ENCODE measurements at regions not wholly inside any gene's neighbourhood (a gene's known extent, or its start where the extent isn't known, plus 50 kb on each side); places are given as distances from the start of the nearest gene placed in this dataset.
"Not testable (repeated sequence)": the region's sequence is repeated elsewhere in the genome, so short reads cannot be mapped to it uniquely, and the experiment has no call there.

DNA sequence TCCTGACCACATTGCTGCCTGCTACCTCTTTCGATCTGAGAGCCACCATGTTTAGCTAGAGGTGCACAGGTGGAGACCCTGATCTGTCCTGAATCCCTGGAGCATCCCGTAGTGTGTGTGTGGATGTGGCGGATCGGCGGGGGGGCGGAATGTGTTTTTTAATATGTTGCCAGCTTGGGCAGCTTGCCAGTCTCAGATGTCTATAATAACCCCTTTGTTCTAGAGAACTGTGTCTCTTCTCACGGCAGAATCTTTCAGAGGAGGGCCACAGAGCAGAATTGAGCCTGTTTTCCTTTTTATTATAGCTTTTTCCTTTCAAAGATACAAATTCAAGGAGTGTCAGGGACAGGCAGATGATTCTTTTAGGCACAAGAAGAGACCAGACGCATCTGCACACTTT lies 934.1 kb upstream of the KLHL29 start:
- DNase-seq: no peak

DNA sequence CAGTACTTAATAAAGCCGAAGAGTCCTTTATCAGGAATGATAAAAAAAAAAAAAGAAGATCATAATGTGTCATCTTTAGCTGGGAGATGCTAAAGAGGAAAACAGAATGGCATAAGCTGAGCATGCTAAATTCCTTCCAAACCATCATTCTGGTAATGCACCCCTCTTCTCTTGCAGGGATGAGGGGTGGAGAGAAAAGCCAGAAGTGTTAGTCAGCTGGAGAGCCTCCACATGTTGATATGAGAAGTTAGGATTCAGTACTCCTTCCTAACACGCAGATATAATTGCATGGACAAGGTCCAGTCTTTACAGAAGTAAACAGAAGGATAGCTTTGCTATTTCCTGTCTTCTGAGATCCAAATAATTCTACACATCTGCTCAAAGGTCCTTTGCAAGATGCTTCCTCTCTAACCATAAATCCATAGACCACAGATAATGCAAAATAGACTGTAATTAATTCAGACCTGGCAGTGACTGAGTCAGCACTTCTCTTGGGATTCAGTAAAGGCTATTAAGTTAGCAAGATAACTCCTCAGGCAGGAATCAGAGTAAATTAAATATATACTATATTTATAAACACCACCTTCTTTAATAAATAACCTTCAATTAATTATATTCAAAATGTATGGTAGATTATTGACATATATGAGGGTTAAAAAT lies 930.0 kb upstream of the KLHL29 start:
- no peak for DNase-seq

DNA sequence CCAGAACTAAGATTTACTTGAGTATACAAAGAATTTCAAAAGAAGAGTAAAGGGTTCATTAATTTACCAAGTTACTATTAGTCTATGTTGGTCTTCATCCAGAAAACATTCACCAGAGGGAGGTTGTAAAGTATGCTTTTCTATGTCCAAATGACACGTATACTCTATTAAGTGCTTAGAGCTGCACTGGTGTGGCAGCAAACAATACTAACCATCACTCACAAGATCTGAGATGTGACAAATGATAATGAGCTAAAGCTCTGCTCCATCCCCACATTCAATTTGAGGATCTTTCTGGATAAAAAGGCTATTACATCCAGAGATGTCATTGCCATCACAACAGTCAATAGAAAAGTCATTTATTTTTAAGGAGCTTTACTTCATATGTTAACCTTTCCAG lies 926.5 kb upstream of the KLHL29 start:
- DNase-seq: no peak

DNA sequence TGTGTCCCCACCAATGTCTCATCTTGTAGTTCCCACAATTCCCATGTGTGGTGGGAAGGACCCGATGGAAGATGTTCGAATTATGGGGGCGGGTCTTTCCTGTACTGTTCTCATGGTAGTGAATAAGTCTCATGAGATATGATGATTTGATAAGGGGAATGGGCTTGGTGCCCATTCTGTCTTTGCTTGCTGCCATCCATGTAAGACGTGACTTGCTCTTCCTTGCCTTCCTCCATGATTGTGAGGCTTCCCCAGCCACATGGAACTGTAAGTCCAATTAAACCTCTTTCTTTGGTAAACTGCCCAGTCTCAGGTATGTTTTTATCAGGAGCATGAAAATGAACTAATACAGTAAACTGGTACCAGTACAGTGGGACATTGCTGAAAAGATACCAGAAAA lies 909.9 kb upstream of the KLHL29 start:
- DNase-seq: not testable (repeated sequence)

DNA sequence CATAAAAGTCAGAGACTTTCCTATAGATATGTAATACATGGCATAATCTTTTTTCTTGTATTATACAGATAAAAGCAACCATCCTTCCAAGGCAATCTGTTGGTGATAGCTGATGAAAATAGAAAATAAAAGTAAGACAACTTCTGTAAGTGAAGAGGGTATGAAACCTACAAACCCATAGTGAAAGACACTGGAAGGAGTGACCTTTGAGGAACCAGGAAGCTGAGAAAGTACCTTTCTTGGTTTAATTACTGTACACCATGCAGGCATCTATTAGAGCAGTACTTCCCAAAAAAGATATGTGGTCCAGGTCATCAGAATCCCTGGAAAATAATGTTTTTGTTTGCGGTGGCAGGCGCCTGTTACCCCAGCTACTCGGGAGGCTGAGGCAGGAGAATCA lies 906.6 kb upstream of the KLHL29 start:
- DNase-seq: no peak

DNA sequence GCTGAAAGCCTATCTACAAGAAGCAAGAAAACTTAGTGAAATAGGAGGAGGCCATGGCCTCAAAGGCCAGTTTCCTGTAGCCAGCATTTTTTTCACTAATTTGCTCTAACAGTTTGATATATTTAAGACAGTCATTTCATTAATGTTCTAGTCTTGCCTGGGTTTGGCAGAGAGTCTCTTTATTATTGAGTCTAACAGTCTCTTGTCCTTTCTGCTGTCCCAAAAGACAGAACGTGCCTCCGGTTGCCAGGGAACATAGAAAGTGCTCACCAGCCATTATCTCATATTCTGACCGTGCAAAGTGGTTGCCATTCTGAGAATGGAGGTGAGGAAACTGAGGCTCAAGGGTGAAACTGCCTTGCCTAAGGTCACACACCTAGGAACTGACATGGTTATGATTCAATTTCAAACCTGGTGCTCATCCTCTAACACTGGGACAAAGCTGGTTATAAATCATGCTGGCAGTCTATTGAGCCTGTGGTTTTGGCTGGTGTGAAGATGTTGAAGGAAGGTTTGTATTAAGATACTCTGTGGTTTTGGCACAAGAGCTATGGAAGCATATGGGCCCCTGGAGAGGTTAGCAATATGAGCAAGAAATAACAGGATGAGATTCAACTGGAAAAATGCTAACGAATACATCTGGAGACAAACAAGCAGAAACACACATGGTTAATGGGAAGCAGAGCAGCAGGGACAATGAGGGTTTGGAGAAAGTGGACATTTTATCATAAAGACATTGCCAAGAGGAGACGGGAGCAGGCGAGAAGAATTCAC lies 903.3 kb upstream of the KLHL29 start:
- no peak for DNase-seq

DNA sequence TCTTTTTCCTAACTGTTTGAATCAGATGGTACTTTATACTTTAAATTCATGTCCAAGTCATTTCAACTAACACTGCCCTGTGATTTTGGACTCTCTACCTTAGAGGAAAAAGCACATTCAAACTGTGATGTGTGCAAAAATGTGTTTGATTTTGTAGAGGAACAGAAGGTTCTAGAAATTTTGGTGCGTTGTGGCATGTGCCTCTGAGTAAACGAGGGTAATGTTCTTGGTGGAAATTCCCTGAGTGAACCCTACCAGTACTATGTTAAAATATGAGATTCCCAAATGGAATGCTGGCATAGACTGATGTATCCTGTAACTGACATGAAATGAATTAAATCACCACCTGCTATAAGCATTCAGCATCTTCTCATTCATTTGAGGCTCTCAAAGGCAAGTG lies 901.9 kb upstream of the KLHL29 start:
- DNase-seq: no peak

DNA sequence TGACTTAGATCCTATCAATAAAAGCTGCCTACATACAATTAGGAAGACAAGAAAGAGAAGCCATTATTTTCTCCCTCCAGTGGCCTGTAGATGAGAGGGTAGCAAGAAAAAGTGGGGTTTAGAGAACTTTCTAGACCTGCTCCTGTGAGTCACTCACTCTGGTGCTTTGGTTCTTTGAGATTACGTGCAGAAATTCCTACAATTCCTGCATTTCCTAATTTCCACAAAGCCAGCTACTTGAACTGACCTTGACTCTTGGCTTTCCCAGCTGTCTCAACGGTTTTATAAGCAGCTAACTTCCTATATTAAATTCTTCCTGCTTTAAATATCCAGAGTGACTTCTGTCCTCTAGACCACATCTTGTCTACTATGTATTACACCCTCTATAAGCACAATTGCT lies 899.5 kb upstream of the KLHL29 start:
- DNase-seq: no peak

DNA sequence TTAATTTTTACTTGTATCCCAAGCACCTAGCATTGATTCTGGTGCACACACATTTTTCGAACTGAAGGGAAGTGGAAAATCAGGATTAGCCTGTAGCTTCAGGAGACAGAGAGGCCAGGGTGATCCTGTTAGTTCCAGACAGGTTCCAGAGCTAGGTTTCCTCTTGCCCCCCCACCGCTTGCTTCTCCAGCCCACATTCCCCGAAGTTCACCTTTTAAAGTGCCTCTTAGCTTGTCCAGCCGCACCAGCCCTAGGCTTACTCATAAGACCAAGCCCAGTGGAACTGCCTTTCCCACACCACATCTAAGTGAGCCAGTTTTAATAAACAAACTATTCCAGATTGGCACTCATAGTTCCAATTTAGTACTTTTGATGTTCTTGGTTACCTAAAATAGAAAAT lies 898.6 kb upstream of the KLHL29 start:
- DNase-seq: peak; percentile 36

DNA sequence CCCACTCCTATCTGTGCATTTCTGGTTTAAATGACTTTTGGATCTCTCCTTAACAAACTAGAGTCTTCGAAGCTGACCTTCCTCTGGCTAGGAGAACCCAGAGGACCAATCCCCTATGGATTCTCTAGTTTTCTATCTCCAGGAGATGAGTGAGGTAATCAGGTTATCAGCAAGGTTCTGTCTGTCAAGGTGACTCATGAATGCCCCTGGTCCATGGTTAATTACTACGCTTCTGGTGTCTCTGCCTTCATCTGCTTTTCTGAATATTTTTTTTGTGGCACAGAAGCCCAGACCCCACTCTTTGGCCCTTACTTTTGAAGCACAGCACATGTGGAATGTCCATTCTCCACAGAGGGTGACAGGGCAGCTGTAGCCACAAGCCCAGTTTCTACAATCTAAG lies 897.9 kb upstream of the KLHL29 start:
- DNase-seq: no peak

DNA sequence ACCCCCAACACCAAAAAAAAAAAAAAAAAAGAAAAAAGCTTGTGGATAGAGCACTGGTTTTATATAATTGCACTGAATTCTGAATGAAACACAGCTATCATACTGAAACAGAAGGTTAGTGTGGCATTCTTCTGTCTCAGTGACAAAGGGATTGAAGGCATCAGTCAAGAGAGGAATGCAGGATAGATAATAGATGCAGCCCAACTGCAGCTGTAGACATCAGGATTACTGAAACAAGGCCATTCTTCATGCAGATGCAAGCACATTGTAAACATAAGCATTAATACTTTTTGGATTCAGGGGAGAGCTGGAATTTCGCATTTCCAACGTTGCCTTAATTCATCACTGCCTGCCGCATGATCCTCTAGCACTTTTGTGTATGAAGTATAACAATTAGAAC lies 897.4 kb upstream of the KLHL29 start:
- no peak for DNase-seq

DNA sequence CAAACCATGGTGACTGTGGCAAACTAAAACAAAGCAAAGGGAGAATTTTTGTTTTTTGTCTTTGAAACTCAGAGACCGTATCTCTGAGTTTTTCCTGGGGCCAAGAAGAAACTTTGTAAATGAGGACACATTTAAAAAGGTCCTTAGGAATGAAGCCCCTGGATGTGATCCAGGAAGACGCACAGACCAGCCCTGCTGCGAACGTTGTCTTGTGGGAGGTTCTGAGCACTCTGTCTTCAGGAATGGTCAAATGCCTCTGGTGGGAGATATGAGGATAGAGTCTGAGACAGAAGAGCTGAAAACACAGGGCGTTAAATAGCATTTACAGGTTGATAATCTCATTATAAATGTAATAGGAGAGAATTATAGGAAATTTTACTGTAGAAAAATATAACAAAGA lies 893.5 kb upstream of the KLHL29 start:
- DNase-seq: no peak

DNA sequence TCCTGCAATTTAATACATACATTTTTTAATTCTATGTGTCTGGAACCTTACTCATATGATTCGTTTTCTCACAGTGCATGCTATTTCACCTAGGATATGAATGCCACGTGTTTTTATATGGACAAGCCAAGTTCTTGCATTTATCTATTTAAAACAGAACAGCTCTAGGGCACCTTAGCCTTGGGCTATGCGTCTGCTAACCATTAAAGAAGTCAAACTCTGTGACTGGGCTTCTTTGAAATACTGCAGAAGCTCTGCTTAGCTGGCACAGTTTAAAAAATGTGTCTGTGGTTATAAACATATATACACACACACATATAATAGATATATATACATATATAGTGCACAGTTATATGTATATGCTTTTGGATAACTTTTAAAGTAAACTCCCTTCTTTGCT lies 890.8 kb upstream of the KLHL29 start:
- DNase-seq: no peak

DNA sequence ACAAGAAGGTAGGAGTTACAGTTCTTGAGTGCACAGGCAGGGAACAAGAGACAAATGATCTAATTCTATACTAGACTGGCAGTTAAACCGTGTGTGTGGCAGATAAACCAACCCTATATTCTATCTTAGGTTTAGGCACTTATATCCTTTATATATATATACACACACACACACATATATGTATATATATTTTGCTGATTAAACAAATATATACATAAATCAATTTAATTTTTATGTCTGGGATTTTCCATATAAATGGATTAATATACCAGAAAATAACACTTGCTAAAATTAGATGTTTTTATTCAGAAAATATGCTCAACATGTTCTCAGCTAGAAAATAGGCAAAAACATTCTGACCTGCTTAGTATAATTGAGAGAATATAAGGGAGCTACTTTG lies 887.9 kb upstream of the KLHL29 start:
- DNase-seq: no peak

DNA sequence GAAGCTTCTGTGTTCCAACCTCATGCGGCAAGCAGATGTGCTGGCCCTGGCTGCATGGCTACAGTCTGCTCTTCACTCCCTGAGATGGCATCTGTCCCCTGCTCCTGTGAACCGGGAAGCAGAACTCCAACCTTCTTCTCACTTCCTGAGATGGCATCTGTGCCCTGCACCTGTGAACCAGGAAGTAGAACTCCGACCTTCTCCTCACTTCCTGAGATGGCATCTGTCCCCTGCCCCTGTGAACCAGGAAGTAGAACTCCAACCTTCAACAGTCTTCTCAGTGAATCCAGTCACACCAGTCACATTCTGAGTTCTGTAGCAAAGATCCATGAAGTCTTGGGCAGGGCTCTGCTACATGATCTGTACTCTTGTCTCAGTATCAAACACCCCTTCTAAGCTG lies 887.2 kb upstream of the KLHL29 start:
- no peak for DNase-seq

DNA sequence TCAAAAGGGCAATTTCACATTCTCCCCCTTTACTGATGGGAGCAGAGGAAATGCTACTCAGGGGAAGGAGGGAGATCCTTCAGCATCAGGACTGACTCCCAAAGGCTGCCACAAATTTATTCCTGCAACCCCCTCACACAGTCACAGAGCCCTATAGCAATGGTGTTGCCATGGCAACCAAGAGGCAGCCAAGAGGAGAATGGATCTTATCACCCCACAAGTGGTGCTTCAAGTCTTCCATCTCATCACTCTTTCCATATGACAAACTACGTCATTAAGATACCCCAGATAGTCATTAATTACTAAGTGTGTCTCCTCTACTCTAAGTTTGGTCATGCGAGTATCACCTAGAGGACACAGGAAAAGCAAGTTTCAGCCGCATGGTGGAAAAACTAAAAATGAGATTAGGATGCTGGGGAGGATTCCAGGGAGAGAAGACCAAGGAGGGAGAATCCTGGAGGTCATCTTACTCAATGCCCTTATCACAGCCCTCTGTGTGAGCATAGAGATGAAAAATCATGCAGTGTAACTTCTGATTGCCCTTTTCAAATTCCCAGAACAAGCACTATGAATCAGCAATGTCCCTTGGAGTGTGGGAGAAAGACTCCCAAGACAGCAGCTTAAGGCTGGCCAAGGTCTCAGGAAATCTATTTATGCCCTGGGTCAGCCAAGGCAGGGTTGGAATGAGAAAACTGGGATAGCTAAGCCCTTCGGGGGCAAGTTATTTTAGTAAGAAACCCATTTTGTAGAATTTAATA lies 885.7 kb upstream of the KLHL29 start:
- DNase-seq: no peak

DNA sequence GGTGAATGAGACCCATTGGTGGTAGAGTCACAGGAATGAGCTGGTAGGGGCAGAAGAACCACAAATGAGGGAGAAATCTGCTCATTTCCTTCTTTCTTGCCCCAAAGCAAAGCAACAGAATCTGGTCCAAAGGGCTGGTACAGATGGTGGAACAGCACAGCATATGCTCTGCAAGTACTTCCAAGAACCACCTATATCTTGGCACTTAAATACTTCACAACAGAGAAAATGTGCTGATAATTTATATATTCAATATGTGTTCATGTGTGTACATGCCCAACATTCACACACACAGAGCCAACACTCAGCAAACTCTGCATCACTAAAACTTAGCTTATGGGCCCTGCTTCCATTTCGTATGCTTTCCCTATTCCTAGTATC lies 884.4 kb upstream of the KLHL29 start:
- no peak for DNase-seq

DNA sequence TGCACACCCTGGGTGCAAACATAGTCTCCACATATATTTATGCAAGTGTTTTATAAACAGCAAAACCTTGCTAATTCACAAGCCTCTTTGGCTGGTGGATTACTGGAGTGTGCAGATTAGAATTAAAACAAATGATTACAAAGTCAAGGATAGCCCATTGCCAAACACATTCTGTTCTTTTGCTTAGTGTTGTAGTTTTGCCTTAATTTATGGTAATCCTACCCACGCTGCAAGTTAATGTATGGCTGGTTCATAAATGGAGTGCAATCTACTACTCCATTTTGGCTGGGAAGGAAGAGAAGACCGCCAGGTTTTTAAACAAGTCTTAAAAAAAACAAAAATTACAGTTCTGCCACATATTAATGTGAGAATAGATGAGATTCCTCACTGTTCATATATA lies 883.1 kb upstream of the KLHL29 start:
- DNase-seq: no peak

DNA sequence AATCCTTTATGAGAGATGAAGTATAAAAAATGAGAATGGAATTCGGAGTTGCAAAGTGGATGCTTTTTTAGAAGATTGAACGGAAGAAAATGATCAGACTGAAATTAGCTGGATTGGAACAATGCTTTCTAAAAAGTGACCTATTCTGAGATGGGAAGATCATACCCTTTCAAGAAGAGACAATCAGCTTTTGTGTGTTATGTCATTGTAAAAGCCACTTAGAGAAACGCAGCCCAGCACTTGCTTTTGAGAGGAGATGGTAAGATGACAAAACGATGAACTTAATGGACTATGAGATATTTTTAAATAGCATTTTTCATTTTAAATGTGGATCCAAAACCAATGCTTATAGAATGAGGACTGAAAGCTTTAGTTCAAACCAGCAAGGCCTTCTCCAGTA lies 871.4 kb upstream of the KLHL29 start:
- DNase-seq: no peak

DNA sequence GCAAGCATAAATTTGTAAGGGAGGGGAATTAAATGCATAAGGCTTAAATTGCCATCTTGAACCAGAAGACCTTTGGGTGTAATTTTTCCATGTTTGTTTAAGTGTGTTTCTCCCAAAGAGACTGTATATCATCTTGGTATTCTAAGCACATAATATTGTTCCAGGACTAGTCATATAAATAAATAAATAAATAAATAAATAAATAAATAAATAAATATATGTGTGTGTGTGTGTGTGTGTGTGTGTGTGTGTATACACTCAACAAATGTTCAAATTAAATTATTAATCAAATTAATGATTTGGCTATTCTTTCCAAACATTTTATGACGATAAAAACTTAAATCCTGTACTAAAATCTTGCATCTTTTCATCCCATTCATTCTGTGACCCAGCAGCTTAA lies 867.8 kb upstream of the KLHL29 start:
- no peak for DNase-seq

DNA sequence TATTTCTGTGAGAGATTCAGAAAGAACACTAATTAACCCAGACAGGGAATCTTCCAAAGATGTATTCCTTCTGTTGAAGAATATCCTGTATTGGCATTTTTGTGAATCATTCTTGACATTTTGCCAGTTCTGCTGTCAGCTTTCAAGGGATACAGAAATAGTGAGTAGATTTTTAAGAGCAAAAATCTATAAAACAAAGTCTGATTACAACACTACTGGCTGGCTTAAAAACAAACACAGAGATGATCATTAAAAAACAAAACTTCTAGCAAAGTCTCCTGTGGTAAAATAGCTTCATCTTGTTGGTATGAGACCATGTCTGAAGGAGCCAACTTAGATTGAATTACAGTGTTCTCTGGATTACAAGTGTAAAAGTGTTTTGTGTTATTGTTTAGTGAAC lies 866.3 kb upstream of the KLHL29 start:
- no peak for DNase-seq

DNA sequence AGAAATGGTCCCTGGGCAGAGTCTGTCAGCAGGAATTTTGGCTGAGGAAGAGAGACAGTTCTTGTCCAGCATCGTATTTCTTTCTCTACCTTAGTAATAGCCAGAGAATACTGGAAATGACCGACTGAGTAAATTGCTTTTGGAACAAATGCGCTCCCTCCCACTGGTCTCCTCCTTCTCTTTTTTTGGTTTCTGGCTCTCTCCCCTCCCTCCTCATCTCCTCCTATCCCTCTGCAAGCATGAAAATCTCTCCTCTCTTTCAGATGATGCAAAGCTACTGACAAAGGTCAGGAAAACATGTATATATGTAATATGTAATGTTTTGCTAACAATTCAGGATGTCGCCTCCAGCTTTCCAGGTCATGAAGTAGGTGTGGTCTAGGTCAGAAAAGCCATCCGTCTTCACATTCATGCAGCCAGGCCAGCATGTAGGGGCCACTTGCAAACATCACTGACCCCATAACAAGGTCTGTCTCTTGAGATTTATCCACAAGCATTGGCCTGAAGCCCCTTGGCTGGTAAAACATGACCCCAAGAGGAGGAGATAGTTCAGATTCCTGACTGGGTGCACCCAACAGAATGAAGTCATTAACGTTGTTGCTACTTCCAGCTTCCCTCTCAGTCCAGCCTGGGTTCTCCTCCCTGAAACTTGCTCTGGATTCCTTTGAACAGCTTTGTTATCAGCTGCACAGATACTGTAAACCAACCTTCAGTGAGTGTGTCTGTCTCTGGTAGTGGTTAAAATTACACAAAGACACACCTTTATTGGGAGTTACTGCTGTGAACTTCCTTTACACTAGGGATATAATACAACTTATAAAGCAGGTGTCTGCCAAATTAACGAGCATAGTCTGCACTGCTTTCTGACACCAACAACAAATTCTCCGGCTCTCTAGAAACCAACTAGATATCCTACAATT lies 864.4 kb upstream of the KLHL29 start:
- no peak for DNase-seq

DNA sequence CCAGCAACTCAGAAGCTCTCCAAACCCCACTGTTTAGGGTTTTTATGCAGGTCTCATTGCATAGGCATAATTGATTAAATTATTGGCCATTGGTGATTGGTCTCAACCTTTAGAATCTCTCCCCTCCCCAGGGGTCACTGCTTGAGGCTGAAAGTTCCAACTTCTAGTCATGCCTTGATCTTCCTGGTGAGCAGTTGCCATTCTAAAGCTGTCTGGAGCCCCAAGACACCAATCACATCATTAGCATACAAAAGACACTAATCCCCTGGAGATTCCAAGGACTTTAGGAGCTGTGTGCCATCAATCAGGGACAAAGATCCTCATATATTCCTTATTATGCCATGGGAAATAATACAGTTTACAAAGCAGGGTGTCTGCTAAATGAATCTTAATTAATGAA lies 863.4 kb upstream of the KLHL29 start:
- peak; percentile 41 for DNase-seq
